GM12891 (cell line): ENCODE measurements at regions not wholly inside any gene's neighbourhood (a gene's known extent, or its start where the extent isn't known, plus 50 kb on each side); places are given as distances from the start of the nearest gene placed in this dataset.

ENCODE experiments used
- DNase-seq: peaks from one replicate; pipeline ENCODE4 v3.0.0; 2011; ENCODE audit warnings: low spot score; ENCODE audit not compliant: insufficient read length
- FAIRE-seq: peaks from 2 replicates; lab custom pipeline; 2011; peaks lifted over from hg19 to GRCh38; lab: Jason Lieb, UNC
- PAX5 ChIP-seq: IDR thresholded peaks from 2 replicates; pipeline ENCODE4 v1.6.1; 2011; ENCODE audit warnings: low read length, moderate library complexity, mild to moderate bottlenecking; ENCODE audit not compliant: insufficient read depth, severe bottlenecking
- POLR2A ChIP-seq: IDR thresholded peaks from 2 replicates; pipeline ENCODE4 v1.6.1; 2011; ENCODE audit warnings: low read depth, low read length, control low read depth
- POLR2AphosphoS5 ChIP-seq: IDR thresholded peaks from 2 replicates; pipeline ENCODE4 v1.6.1; 2011; ENCODE audit warnings: low read depth, low read length, control low read depth
- POU2F2 ChIP-seq: IDR thresholded peaks from 2 replicates; pipeline ENCODE4 v1.6.1; 2011; ENCODE audit warnings: low read depth, mild to moderate bottlenecking, control low read depth, low read length, moderate library complexity
- SPI1 ChIP-seq: IDR thresholded peaks from 2 replicates; pipeline ENCODE4 v1.6.1; 2011; ENCODE audit warnings: low read depth, low read length, control low read depth
- TAF1 ChIP-seq: IDR thresholded peaks from 2 replicates; pipeline ENCODE4 v1.6.1; 2011; ENCODE audit warnings: low read depth, low read length, control low read depth

DNA sequence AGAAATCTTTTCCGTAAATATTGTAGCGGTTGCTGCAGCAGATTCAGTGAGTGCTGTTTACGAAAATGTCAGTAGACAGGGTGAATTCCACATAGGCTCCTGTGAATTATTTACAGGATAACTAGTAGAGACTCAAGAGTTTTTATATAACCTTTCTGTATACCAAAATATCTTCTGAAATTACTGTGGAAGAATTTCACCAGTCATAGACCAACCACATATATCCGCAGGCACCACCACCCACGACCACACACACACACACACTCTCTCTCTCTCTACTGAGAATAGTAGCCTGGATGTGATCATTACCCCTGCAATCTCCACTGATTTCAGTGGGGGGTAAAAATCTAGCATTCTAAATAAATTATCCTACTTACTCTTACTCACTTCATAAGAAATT is 341.8 kb downstream of the RBM43 start:
- FAIRE-seq: no peak
- TF ChIP-seq TAF1 (no peak), POLR2AphosphoS5 (no peak), POLR2A (no peak), PAX5 (no peak), SPI1 (no peak), POU2F2 (no peak)

DNA sequence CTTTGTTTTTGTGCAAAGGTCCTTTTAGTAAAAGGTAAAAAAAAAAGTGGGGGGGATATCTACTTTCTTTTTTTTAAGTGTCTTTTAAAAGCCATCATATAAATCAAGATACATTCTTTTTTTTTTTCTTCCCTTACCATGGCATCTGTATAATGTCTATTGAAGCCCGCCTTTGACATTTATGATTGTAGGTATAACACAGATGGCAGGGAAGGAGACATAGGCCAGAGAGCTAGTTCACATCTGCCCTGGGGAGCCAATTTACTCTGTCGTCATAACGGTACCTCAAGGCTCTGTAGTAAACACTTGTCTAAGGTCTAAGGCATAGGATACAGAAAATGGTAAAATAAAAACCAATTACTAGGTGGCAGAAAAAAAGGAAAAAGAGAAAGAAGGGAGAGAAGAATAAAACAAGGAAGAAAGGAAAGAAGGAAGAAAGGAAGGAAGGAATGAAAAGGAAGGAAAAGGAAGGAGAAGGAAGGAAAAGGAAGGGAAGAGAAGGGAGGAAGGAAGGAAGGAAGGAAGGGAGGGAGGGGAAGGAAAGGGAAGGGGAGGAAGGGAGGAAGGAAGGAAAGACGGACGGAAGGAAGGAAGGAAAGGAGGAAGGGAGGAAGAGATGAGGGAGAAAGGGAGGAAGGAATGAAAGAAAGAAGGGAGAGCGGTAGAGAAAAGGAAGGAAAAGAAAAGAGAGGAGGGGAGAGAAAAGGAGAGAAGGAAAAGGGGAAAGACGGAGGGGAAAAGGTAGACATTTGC is 343.5 kb downstream of the RBM43 start:
- DNase-seq: no peak
- no peak for TF ChIP-seq POLR2A
- TF ChIP-seq POU2F2: no peak
- no peak for TF ChIP-seq PAX5
- no peak for TF ChIP-seq TAF1
- FAIRE-seq: no peak

More for the DNA sequence above, 341.8 kb downstream of the RBM43 start:
- DNase-seq: no peak

DNA sequence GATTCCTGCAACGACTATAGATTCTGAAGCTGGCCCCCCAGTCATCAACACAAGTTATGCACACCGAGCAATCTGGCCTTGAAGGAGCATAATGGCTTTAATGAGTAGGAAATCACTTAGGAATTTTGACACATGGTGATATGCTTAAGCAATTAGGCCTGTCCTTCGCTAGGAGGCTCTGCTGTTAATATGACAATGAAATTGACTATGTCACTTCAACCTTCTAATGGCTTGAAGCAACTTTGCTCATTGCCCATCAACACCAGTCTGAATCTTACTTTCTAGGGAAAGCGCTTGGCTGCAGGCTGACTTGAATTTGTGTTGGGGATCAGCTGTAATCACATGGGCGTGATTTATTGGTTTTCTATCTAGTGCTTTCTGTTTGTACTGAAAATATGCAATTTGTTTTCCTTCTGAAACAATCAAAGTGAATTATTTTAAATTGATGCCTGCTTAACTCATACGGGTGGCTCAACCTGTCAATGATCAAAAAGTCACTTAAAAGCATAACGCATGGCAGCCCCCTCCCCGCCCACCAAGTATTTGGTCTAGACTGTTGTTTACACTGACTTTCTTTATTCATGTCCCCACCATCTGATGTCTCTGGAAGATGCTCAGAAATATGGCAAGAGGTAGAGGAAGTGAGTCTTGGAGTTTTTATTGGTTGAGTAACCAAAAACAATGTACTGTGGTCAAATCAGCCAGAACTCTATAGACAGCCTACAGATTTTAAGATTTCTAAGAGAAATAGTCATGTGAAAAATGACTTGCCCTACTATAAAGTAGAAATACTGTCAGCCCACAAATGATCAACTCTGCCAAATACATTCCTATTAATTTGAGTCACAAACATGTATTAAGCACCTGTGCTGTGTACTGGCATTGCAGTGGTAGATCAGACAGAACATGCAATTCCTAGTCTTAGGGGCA is 344.9 kb downstream of the RBM43 start:
- FAIRE-seq: no peak
- no peak for TF ChIP-seq PAX5
- DNase-seq: no peak

DNA sequence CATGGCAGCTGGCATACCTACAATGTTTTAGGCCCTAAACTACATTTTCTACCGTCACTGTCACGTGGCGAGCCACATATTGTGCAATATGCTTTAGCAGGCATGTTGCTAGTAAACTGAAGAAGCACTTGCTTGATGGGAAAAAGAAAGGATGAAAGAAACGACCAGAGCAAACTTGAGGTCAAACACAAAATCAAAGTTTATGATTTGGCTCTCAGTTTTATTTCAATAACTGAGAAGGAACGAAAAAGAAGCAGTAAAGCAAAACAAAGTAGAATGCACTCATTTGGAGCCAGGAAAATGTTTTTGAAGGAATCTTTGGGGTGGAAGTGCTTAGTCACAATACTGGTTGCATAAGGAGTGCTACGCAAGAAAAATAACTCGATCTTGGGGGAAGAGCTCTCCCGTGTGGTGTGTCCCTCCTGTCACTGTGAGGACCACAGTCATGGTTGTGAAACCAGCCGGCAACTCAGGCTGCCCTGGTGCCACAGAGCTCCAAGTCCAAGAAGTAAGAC is 349.8 kb downstream of the RBM43 start:
- DNase-seq: no peak
- no peak for TF ChIP-seq POLR2AphosphoS5
- TF ChIP-seq POU2F2: no peak
- TF ChIP-seq SPI1: no peak
- TF ChIP-seq POLR2A: no peak
- TF ChIP-seq PAX5: no peak
- no peak for TF ChIP-seq TAF1
- FAIRE-seq: no peak

DNA sequence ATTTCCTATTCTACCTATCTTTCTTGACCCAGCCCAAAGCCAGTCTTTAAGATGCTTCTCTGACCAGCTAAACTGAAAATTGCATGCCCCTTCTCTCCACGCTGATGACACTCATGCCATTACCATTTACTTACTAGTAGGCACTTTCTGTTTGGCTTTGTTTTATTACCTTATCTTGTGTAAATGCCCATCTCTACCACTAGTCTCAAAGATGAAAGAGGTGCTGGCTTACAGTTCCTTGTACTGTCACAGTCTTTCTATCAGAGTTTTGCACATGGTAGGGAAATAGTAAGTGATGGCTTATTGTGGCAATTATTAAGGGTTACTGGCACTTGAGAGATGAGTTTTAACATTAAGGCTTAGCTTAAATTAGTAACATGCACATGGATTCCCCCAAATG is 352.1 kb downstream of the RBM43 start:
- no peak for TF ChIP-seq POLR2AphosphoS5
- no peak for DNase-seq
- no peak for FAIRE-seq

DNA sequence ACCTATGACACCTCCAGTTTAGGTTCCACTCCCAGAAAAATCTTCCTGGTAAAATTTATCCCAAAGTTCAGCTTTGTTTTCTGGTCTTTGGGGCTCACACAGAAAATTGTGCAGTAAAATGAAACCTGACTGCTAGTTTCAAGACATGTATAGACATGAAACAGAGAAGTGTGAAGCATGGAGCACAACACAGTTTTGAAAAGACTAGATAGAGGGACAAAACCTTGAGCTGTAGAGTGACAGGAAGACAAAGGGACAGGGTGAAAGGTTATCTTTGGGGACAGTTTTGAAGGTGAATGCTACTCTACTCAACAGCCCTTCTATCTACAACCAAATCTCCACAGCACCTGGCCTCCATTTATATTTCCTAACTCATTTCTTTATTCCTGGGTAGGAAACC is 352.6 kb downstream of the RBM43 start:
- DNase-seq (no peak), FAIRE-seq (no peak)
- TF ChIP-seq POLR2AphosphoS5: no peak
- no peak for TF ChIP-seq POLR2A
- TF ChIP-seq POU2F2: no peak
- peak; percentile 28; the same call in 1 of the 2 replicates for TF ChIP-seq SPI1
- TF ChIP-seq PAX5: no peak

- no peak for DNase-seq
- FAIRE-seq: no peak
- no peak for TF ChIP-seq TAF1
- TF ChIP-seq PAX5: no peak
- no peak for TF ChIP-seq SPI1
- TF ChIP-seq POU2F2: no peak
- no peak for TF ChIP-seq POLR2A
- TF ChIP-seq POLR2AphosphoS5: no peak
Observed at GRCh38 chr2:150907466-150907865, 354.2 kb downstream of the RBM43 start.

DNA sequence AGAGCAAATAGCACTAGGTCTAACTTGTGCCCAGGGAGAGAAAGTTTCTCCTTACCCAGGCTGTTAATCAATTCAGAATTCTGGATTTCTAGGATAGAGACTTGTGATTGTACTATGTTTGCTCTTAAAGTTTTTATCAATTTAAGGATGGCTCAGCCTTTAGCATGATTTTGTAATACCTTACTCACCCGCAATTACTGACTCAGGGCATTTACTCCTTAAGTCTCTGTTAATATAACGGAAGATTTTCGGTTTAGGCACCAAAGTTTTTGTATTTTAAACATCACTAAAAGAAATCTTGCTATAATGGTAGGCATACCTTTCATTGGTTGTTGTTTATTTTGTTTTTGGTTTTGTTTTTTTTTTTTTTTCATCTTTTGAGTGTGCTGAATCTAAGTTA is 358.2 kb downstream of the RBM43 start:
- DNase-seq (no peak), FAIRE-seq (no peak)
- TF ChIP-seq TAF1: no peak
- TF ChIP-seq POLR2A: no peak
- TF ChIP-seq SPI1: no peak
- no peak for TF ChIP-seq POLR2AphosphoS5
- TF ChIP-seq PAX5: no peak
- no peak for TF ChIP-seq POU2F2

- DNase-seq (no peak), FAIRE-seq (no peak)
- TF ChIP-seq PAX5: no peak
Observed at GRCh38 chr2:150903055-150903454, 358.6 kb downstream of the RBM43 start.

- FAIRE-seq: no peak
- 0 out of 2 replicates have a peak, but pooled peaks have one; percentile 6 for TF ChIP-seq SPI1
- TF ChIP-seq POLR2A: no peak
- no peak for DNase-seq
Observed at GRCh38 chr2:150900913-150901312, 360.8 kb downstream of the RBM43 start.

- no peak for FAIRE-seq
Observed at GRCh38 chr2:150895968-150896367, 365.7 kb downstream of the RBM43 start.

More at GRCh38 chr2:150895968-150896367, 365.7 kb downstream of the RBM43 start:
- no peak for TF ChIP-seq POLR2AphosphoS5
- TF ChIP-seq SPI1: no peak
- TF ChIP-seq TAF1: no peak
- TF ChIP-seq POLR2A: no peak
- no peak for TF ChIP-seq PAX5
- TF ChIP-seq POU2F2: no peak
- DNase-seq: no peak
